Smooth muscle cell (in vitro differentiated cells): ENCODE measurements at regions not wholly inside any gene's neighbourhood (a gene's known extent, or its start where the extent isn't known, plus 50 kb on each side); places are given as distances from the start of the nearest gene placed in this dataset.

ENCODE experiments used
- DNase-seq: peaks from one replicate; lab custom pipeline; 2025; ENCODE audit not compliant: unreplicated experiment; lab: John Stamatoyannopoulos, UW
- H2AFZ ChIP-seq: fragments of 200-600 bp; sonication (generic); 2 replicates; pipeline ENCODE4 v1.6.0; 2016; ENCODE audit warnings: antibody characterized with exemption, low read depth, mild to moderate bottlenecking
- H3F3A ChIP-seq: fragments of 200-600 bp; sonication (generic); 2 replicates; pipeline ENCODE4 v1.6.0; 2017; ENCODE audit warnings: antibody characterized with exemption, low read depth
- H3K27ac ChIP-seq: fragments of 200-600 bp; sonication (generic); 2 replicates; pipeline ENCODE4 v1.5.1; 2016; ENCODE audit warnings: low read depth, mild to moderate bottlenecking
- H3K27me3 ChIP-seq: fragments of 200-600 bp; sonication (generic); 2 replicates; pipeline ENCODE4 v1.6.1; 2016; ENCODE audit warnings: low read depth, mild to moderate bottlenecking
- H3K36me3 ChIP-seq: fragments of 200-600 bp; sonication (generic); 2 replicates; pipeline ENCODE4 v1.5.1; 2016; ENCODE audit warnings: low read depth
- H3K4me1 ChIP-seq: fragments of 200-600 bp; sonication (generic); 2 replicates; pipeline ENCODE4 v1.5.1; 2016; ENCODE audit warnings: low read depth
- H3K4me2 ChIP-seq: fragments of 200-600 bp; sonication (generic); 2 replicates; pipeline ENCODE4 v1.6.0; 2016; ENCODE audit warnings: mild to moderate bottlenecking
- H3K4me3 ChIP-seq: fragments of 200-600 bp; sonication (generic); 2 replicates; pipeline ENCODE4 v1.5.1; 2016; ENCODE audit warnings: mild to moderate bottlenecking
- H3K79me2 ChIP-seq: fragments of 200-600 bp; sonication (generic); 2 replicates; pipeline ENCODE4 v1.6.0; 2016; ENCODE audit warnings: low read depth, mild to moderate bottlenecking
- H3K9ac ChIP-seq: fragments of 200-600 bp; sonication (generic); 2 replicates; pipeline ENCODE4 v1.6.0; 2016; ENCODE audit warnings: low read depth
- H3K9me3 ChIP-seq: fragments of 200-600 bp; sonication (generic); replicated peaks from 2 replicates; pipeline ENCODE4 v1.5.1; 2016; ENCODE audit warnings: low read depth
- H4K20me1 ChIP-seq: fragments of 200-600 bp; sonication (generic); 2 replicates; pipeline ENCODE4 v1.6.0; 2016; ENCODE audit warnings: low read depth
- CTCF ChIP-seq: fragments of 200-600 bp; sonication (generic); IDR thresholded peaks from 2 replicates; pipeline ENCODE4 v1.5.1; 2017; ENCODE audit warnings: borderline replicate concordance, mild to moderate bottlenecking, antibody characterized with exemption; ENCODE audit not compliant: insufficient read depth, poor library complexity, severe bottlenecking
- WGBS: methylation state at CpG from one replicate; pipeline ENCODE4 v1.1.7; 2016; ENCODE audit warnings: low lambda C conversion rate; 5-methylcytosine and 5-hydroxymethylcytosine counted together

- no peak overlapping the region for H3K4me2 ChIP-seq
- H3K4me1 ChIP-seq: no peaks in the 10 kb centered on the region
- no peaks in the 10 kb centered on the region for H3F3A ChIP-seq
- no peaks in the 10 kb centered on the region for H3K9me3 ChIP-seq
- no peaks in the 10 kb centered on the region for H3K27me3 ChIP-seq
- H3K9ac ChIP-seq: no peak overlapping the region
- no peak for DNase-seq
- no peak overlapping the region for H2AFZ ChIP-seq
- H4K20me1 ChIP-seq: no peaks in the 10 kb centered on the region
- no peaks in the 10 kb centered on the region for H3K36me3 ChIP-seq
- no peaks in the 10 kb centered on the region for H3K79me2 ChIP-seq
- no peak overlapping the region for H3K4me3 ChIP-seq
- no peak for TF ChIP-seq CTCF
- no peak overlapping the region for H3K27ac ChIP-seq
These were observed 56.1 kb upstream of the ELMO1 start for GRCh38 chr7:37504801-37505200.

- H3K9ac ChIP-seq: no peak overlapping the region
- H3K4me1 ChIP-seq: no peaks in the 10 kb centered on the region
- DNase-seq: no peak
- 93% methylated on average over 6 of the region's 6 CpGs for WGBS
- no peaks in the 10 kb centered on the region for H3F3A ChIP-seq
- H3K79me2 ChIP-seq: no peaks in the 10 kb centered on the region
- H3K9me3 ChIP-seq: no peaks in the 10 kb centered on the region
- no peaks in the 10 kb centered on the region for H3K27me3 ChIP-seq
- no peak overlapping the region for H2AFZ ChIP-seq
- H3K4me3 ChIP-seq: no peak overlapping the region
- TF ChIP-seq CTCF: no peak
- no peaks in the 10 kb centered on the region for H4K20me1 ChIP-seq
- no peak overlapping the region for H3K4me2 ChIP-seq
- no peaks in the 10 kb centered on the region for H3K36me3 ChIP-seq
- no peak overlapping the region for H3K27ac ChIP-seq
These were observed 57.2 kb upstream of the ELMO1 start for GRCh38 chr7:37505750-37506353.

GRCh38 chr7:37508118-37508517, 59.5 kb upstream of the ELMO1 start:
- Histone ChIP-seq H3K27me3 (no peaks in the 10 kb centered on the region), H3K27ac (no peak overlapping the region), H3K79me2 (no peaks in the 10 kb centered on the region), H3K9me3 (no peaks in the 10 kb centered on the region), H2AFZ (no peak overlapping the region), H3K4me2 (no peak overlapping the region), H3K9ac (no peak overlapping the region), H3F3A (no peaks in the 10 kb centered on the region), H3K36me3 (no peaks in the 10 kb centered on the region), H3K4me3 (no peak overlapping the region), H4K20me1 (no peaks in the 10 kb centered on the region), H3K4me1 (no peaks in the 10 kb centered on the region)
- WGBS: 50% methylated on average over 3 of the region's 3 CpGs
- DNase-seq: no peak
- TF ChIP-seq CTCF: no peak

GRCh38 chr7:37510043-37510634, 61.5 kb upstream of the ELMO1 start:
- H3K4me2 ChIP-seq: no peak overlapping the region
- H3K4me3 ChIP-seq: no peak overlapping the region
- no peak overlapping the region for H3K27ac ChIP-seq
- H3K79me2 ChIP-seq: no peaks in the 10 kb centered on the region
- DNase-seq: no peak
- no peak overlapping the region for H3K9ac ChIP-seq
- no peaks in the 10 kb centered on the region for H3K4me1 ChIP-seq
- H3F3A ChIP-seq: no peaks in the 10 kb centered on the region
- H3K36me3 ChIP-seq: no peaks in the 10 kb centered on the region
- WGBS: 87% methylated on average over 3 of the region's 3 CpGs
- H4K20me1 ChIP-seq: no peaks in the 10 kb centered on the region
- no peaks in the 10 kb centered on the region for H3K9me3 ChIP-seq
- no peak overlapping the region for H2AFZ ChIP-seq
- TF ChIP-seq CTCF: peak; percentile 76
- no peaks in the 10 kb centered on the region for H3K27me3 ChIP-seq
